GM12865 (cell line): ENCODE measurements at regions not wholly inside any gene's neighbourhood (a gene's known extent, or its start where the extent isn't known, plus 50 kb on each side); places are given as distances from the start of the nearest gene placed in this dataset.

ENCODE experiments used
- DNase-seq: peaks from one replicate; pipeline ENCODE4 v3.0.0; 2010; ENCODE audit warnings: low read depth
- H3K4me3 ChIP-seq: 2 replicates; pipeline ENCODE4 v1.5.1; 2011; ENCODE audit warnings: mild to moderate bottlenecking, low read depth, low read length, control low read depth
- TF ChIP-seq, protein P1 (sequence below): IDR thresholded peaks from 2 replicates; pipeline ENCODE4 v1.5.1; 2011; ENCODE audit warnings: low read length, control low read depth, low read depth, inconsistent platforms; ENCODE audit not compliant: insufficient read depth; ENCODE audit errors: missing control alignments

DNA sequence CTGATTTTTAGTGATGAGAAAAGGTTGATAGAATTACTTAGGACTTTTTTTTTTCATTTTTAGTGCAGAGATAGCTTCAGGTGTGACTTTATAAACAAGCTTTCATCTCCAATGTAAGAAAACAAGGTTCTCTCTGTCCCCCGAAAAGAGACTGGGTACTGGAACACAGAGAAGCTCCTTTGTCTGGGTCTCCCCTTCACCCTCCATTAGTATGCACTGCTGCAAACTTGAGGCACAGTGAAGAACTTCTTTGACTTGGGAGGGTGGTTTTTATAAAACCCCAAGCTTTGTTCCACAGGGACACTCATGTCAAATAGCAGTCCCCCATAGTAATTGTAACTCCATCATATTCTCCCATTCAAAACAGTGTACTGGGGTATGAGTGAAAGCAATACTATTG lies 93.5 kb upstream of the SOX2 start:
- H3K4me3 ChIP-seq, result no peak overlapping the region
- no peak for DNase-seq
- TF ChIP-seq, protein P1, sequence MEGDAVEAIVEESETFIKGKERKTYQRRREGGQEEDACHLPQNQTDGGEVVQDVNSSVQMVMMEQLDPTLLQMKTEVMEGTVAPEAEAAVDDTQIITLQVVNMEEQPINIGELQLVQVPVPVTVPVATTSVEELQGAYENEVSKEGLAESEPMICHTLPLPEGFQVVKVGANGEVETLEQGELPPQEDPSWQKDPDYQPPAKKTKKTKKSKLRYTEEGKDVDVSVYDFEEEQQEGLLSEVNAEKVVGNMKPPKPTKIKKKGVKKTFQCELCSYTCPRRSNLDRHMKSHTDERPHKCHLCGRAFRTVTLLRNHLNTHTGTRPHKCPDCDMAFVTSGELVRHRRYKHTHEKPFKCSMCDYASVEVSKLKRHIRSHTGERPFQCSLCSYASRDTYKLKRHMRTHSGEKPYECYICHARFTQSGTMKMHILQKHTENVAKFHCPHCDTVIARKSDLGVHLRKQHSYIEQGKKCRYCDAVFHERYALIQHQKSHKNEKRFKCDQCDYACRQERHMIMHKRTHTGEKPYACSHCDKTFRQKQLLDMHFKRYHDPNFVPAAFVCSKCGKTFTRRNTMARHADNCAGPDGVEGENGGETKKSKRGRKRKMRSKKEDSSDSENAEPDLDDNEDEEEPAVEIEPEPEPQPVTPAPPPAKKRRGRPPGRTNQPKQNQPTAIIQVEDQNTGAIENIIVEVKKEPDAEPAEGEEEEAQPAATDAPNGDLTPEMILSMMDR, result no peak

DNA sequence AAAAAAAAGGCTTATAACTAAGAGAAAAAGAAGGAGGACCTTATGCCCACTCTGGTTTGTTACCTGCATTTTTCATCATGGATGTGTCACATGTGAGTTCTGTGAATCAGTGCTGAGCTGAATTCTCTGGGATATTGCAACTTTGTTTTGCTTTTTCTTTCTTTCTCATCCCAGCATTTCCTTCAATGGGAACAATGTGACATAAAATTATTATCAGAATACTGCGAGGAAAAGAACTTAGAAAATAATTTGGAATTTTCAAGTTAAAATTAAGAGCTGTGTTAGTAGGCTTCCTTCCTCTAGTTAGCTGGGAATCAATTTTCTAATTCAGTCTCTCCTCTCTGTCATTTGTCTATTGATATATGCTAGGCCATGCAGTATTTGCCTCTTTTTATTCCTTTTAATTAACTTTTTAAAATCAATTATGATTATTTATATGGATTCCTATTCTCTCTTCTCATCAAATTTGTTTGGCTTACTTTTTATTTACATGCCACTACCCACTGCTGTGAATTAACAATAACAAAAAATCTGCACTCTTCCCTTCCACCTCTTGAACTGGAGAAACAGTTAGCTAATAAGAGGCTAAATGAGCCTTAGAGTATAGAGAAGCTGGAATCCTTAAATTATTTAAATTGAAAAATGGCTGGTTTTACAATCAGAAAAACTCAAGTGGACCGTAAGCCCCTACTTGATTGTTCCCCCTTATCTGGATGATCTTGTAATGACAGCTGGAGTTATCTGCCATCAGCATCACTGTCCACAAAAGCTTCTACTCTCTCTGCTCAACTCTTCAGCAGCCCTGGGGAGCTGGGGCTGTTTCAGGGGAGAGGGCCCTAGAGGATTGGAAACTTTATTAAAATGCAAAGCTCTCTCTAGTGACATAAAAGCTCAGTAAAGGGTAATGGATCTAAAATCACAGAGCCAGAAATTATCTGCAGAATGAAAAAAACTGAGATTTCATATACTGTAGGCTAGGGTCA lies 95.3 kb upstream of the SOX2 start:
- TF ChIP-seq, protein P1, result no peak
- H3K4me3 ChIP-seq, result no peak overlapping the region
- DNase-seq, result no peak

DNA sequence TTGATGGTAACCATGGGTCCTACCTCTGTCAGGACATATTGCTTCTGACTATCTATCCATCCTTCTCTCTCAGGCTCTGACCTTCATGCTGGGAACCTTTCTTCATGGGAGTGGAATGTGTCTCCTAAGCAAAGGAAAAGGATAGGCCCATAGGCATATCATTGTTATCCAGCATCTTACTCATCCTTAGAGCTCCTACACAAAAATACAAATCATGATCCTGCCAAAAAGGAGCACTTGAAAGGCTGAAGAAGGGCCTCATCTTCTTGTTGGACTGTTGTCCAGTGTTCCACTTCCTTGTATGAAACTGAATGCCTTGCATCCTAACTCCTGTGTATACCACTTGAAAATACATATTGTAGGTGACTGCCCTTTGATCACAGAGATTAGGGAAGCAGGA lies 96.1 kb upstream of the SOX2 start:
- TF ChIP-seq, protein P1, result no peak
- no peak for DNase-seq

DNA sequence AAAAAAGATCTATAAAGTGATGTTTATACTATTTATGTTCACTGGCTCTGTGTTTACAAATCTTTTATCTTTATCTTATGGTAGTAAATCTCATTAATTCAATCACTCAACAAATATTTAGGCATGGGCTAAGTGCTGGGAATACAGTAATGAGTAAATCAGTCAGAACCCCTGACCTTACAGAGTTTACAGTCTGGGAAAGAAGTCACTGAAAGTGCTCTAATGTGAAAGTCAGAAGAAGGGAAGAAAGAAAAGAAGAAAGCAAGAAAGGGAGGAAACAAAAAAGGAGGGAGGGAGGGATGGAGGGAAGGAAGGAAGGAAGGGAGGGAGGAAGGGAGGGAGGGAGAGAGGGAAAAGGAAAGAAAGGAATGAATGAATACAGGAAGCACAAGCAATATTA lies 96.8 kb upstream of the SOX2 start:
- DNase-seq, result no peak
- TF ChIP-seq, protein P1, result no peak
- no peak overlapping the region for H3K4me3 ChIP-seq

More for the DNA sequence above, 96.1 kb upstream of the SOX2 start:
- H3K4me3 ChIP-seq, result no peak overlapping the region

DNA sequence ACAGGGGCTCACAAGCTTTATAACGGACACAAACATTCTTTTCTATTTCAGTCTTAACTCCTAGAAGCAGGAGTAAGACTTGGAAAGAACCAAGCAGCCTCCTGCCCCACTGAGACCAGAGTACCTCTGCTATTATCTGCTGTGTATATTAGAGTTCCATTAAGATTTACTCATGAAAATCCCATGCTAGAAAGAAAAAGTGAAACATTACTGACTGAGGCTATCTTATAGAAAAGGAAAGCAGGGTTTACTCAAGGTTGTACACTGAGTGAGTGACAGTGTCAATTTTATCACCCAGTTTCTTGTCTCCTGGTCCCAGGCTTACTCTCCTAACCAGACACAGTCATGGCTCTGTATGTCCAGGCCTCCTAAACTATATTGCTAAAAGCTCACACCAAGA lies 97.9 kb upstream of the SOX2 start:
- no peak overlapping the region for H3K4me3 ChIP-seq
- TF ChIP-seq, protein P1, result no peak
- no peak for DNase-seq

DNA sequence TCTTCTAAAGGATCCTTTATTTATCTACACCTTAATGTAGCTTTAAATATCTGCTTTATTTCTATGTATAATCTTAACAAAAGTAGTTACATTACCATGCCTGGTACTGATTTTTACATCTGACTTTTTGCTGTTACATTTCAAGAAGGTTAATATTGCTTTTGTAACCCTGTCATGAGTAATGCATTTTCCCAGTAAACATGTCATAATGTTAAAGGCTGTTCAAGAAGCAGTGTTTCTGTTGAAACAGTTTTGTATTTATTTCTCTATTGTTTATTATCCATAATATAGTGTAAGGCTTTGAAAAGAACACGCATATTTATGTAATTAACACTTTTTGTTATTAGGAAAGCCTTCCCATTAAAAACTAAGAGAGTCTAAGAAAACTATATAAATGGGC lies 98.5 kb upstream of the SOX2 start:
- DNase-seq, result no peak
- TF ChIP-seq, protein P1, result no peak
- H3K4me3 ChIP-seq, result no peak overlapping the region

DNA sequence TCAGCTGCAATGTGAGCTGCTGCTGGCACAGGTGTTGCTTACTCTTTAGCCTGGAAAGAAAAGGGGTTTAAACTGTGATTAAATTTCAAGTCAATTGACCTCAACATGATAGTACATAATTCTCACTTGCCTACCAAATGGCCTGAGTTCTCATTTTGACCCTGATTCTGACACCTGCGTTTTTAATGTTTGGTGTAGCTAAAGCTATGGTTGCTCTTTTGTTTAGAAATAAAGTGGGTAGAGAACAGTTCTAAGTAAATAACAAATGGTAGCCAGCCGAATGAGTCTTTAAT lies 100.8 kb upstream of the SOX2 start:
- TF ChIP-seq, protein P1, result no peak
- H3K4me3 ChIP-seq, result no peak overlapping the region
- no peak for DNase-seq
